SU-DHL-6 (cell line): ENCODE measurements at regions not wholly inside any gene's neighbourhood (a gene's known extent, or its start where the extent isn't known, plus 50 kb on each side); places are given as distances from the start of the nearest gene placed in this dataset.

Experiments used
- H2AFZ ChIP-seq: fragments of 200-600 bp; sonication (generic); 2 replicates; pipeline ENCODE4 v1.6.1; 2014; ENCODE audit warnings: low read depth, mild to moderate bottlenecking, moderate library complexity, mixed read lengths, antibody characterized with exemption, low read length; ENCODE audit not compliant: severe bottlenecking
- H3F3A ChIP-seq: fragments of 200-600 bp; shearing (Covaris generic); 2 replicates; pipeline ENCODE4 v1.6.0; 2016; ENCODE audit warnings: antibody characterized with exemption, mild to moderate bottlenecking; ENCODE audit not compliant: insufficient read depth
- H3K27ac ChIP-seq: fragments of 200-600 bp; sonication (generic); 2 replicates; pipeline ENCODE4 v1.5.1; 2016; ENCODE audit warnings: low read depth, mild to moderate bottlenecking, low read length, moderate library complexity, mixed read lengths
- H3K27me3 ChIP-seq: fragments of 200-600 bp; sonication (generic), shearing (Covaris generic); 2 replicates; pipeline ENCODE4 v1.6.0; 2014; ENCODE audit warnings: mild to moderate bottlenecking, low read length
- H3K36me3 ChIP-seq: fragments of 200-600 bp; sonication (generic); 2 replicates; pipeline ENCODE4 v1.6.1; 2014; ENCODE audit warnings: mild to moderate bottlenecking, low read length, mixed read lengths
- H3K4me2 ChIP-seq: fragments of 300-600, 200-600 bp; shearing (Covaris generic), sonication (generic); 2 replicates; pipeline ENCODE4 v1.6.0; 2014; ENCODE audit warnings: low read length, low read depth, mild to moderate bottlenecking; ENCODE audit not compliant: poor library complexity, severe bottlenecking
- H3K4me3 ChIP-seq: fragments of 200-600 bp; sonication (generic); 2 replicates; pipeline ENCODE4 v1.5.1; 2014; ENCODE audit warnings: antibody characterized with exemption, low read length, mild to moderate bottlenecking, mixed read lengths; ENCODE audit not compliant: insufficient read depth, poor library complexity, severe bottlenecking
- H3K79me2 ChIP-seq: fragments of 200-600 bp; sonication (generic); 2 replicates; pipeline ENCODE4 v1.6.1; 2014; ENCODE audit warnings: mild to moderate bottlenecking, low read length, moderate library complexity; ENCODE audit not compliant: insufficient read depth
- H3K9ac ChIP-seq: fragments of 200-600 bp; sonication (generic); 2 replicates; pipeline ENCODE4 v1.7.0; 2014; ENCODE audit warnings: mild to moderate bottlenecking, low read length
- H3K9me2 ChIP-seq: fragments of 200-600 bp; sonication (generic); replicated peaks from 2 replicates; pipeline ENCODE4 v1.6.1; 2014; ENCODE audit warnings: low read length; ENCODE audit not compliant: insufficient read depth
- H3K9me3 ChIP-seq: fragments of 200-600 bp; sonication (generic); 2 replicates; pipeline ENCODE4 v1.6.1; 2014; ENCODE audit warnings: low read length, mixed read lengths; ENCODE audit not compliant: insufficient read depth
- H4K20me1 ChIP-seq: fragments of 200-600 bp; sonication (generic); 2 replicates; pipeline ENCODE4 v1.6.1; 2014; ENCODE audit warnings: low read depth, mild to moderate bottlenecking, antibody characterized with exemption, low read length, moderate library complexity, mixed read lengths
- EZH2phosphoT487 ChIP-seq: fragments of 200-600 bp; sonication (generic), shearing (Covaris generic); conservative IDR thresholded peaks from 2 replicates; pipeline ENCODE4 v1.6.1; 2018; ENCODE audit warnings: mild to moderate bottlenecking, antibody characterized with exemption, low read length, moderate library complexity, mixed read lengths
- TF ChIP-seq, protein P1 (sequence below): fragments of 200-600 bp; sonication (generic); IDR thresholded peaks from one replicate; pipeline ENCODE4 v1.5.1; 2017; ENCODE audit warnings: antibody characterized with exemption, mild to moderate bottlenecking, low read length, moderate library complexity; ENCODE audit not compliant: insufficient read depth, poor library complexity, severe bottlenecking

GRCh38 chr13:103153466-103153865 lies 87.2 kb upstream of the SLC10A2 start:
- Histone ChIP-seq H4K20me1 (no peaks in the 10 kb centered on the region), H3F3A (no peaks in the 10 kb centered on the region), H2AFZ (no peak overlapping the region), H3K9ac (no peak overlapping the region), H3K9me2 (no peaks in the 10 kb centered on the region), H3K79me2 (no peaks in the 10 kb centered on the region), H3K36me3 (no peaks in the 10 kb centered on the region), H3K27me3 (no peaks in the 10 kb centered on the region), H3K4me3 (no peak overlapping the region), H3K4me2 (no peak overlapping the region), H3K9me3 (no peaks in the 10 kb centered on the region), H3K27ac (no peak overlapping the region)
- no peak for TF ChIP-seq EZH2phosphoT487
- TF ChIP-seq, protein P1, sequence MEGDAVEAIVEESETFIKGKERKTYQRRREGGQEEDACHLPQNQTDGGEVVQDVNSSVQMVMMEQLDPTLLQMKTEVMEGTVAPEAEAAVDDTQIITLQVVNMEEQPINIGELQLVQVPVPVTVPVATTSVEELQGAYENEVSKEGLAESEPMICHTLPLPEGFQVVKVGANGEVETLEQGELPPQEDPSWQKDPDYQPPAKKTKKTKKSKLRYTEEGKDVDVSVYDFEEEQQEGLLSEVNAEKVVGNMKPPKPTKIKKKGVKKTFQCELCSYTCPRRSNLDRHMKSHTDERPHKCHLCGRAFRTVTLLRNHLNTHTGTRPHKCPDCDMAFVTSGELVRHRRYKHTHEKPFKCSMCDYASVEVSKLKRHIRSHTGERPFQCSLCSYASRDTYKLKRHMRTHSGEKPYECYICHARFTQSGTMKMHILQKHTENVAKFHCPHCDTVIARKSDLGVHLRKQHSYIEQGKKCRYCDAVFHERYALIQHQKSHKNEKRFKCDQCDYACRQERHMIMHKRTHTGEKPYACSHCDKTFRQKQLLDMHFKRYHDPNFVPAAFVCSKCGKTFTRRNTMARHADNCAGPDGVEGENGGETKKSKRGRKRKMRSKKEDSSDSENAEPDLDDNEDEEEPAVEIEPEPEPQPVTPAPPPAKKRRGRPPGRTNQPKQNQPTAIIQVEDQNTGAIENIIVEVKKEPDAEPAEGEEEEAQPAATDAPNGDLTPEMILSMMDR = no peak

GRCh38 chr13:103147961-103148360 lies 81.7 kb upstream of the SLC10A2 start:
- H3K36me3 ChIP-seq = no peaks in the 10 kb centered on the region
- H3K27me3 ChIP-seq = no peaks in the 10 kb centered on the region
- no peak overlapping the region for H3K4me2 ChIP-seq
- no peaks in the 10 kb centered on the region for H3K9me3 ChIP-seq
- H3K9me2 ChIP-seq = no peaks in the 10 kb centered on the region
- no peak overlapping the region for H2AFZ ChIP-seq
- no peak overlapping the region for H3K4me3 ChIP-seq
- H4K20me1 ChIP-seq = no peaks in the 10 kb centered on the region
- no peaks in the 10 kb centered on the region for H3K79me2 ChIP-seq
- H3F3A ChIP-seq = no peaks in the 10 kb centered on the region
- no peak for TF ChIP-seq EZH2phosphoT487
- TF ChIP-seq, protein P1 = no peak
- H3K27ac ChIP-seq = no peak overlapping the region
- no peak overlapping the region for H3K9ac ChIP-seq

DNA sequence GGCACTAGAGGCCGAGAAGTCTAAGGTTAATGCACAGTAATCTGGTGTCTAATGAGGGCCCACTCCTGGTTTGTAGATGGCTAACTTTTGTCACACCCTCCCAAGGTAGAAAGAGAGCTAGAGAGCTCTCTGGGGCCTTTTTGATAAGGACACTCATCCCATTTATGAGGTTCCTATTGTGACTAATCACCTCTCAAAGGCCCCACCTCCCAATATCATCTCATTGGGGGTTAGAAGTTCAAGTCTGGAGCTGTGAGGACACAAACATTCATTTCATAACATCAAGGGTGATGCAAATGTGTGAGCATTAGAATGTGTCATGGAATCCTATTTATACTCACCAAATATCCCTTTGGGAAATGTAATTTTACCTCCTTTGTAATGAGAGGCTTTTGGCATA lies 79.2 kb upstream of the SLC10A2 start:
- Histone ChIP-seq H4K20me1 (no peaks in the 10 kb centered on the region), H3F3A (no peaks in the 10 kb centered on the region), H3K9ac (no peak overlapping the region), H3K9me3 (no peaks in the 10 kb centered on the region), H3K79me2 (no peaks in the 10 kb centered on the region), H3K27me3 (no peaks in the 10 kb centered on the region), H3K27ac (no peak overlapping the region), H3K36me3 (no peaks in the 10 kb centered on the region), H3K4me3 (no peak overlapping the region), H3K4me2 (no peak overlapping the region), H3K9me2 (no peaks in the 10 kb centered on the region), H2AFZ (no peak overlapping the region)
- TF ChIP-seq EZH2phosphoT487 = no peak

GRCh38 chr13:103143432-103143831 lies 77.2 kb upstream of the SLC10A2 start:
- Histone ChIP-seq H3K9me3 (no peaks in the 10 kb centered on the region), H3K36me3 (no peaks in the 10 kb centered on the region), H3K27ac (no peak overlapping the region), H3F3A (no peaks in the 10 kb centered on the region), H3K27me3 (no peaks in the 10 kb centered on the region), H2AFZ (no peak overlapping the region), H4K20me1 (no peaks in the 10 kb centered on the region), H3K4me2 (no peak overlapping the region), H3K9ac (no peak overlapping the region), H3K9me2 (no peaks in the 10 kb centered on the region), H3K79me2 (no peaks in the 10 kb centered on the region), H3K4me3 (no peak overlapping the region)
- no peak for TF ChIP-seq EZH2phosphoT487
- TF ChIP-seq, protein P1 = no peak
